C1 segment of cervical spinal cord (tissue), 14 donors: ENCODE measurements at regions not wholly inside any gene's neighbourhood (a gene's known extent, or its start where the extent isn't known, plus 50 kb on each side); places are given as distances from the start of the nearest gene placed in this dataset.

ENCODE experiments used
- DNase-seq, 14 donors: peaks; one replicate each; lab custom pipeline; 2025; lab: John Stamatoyannopoulos, UW

DNA sequence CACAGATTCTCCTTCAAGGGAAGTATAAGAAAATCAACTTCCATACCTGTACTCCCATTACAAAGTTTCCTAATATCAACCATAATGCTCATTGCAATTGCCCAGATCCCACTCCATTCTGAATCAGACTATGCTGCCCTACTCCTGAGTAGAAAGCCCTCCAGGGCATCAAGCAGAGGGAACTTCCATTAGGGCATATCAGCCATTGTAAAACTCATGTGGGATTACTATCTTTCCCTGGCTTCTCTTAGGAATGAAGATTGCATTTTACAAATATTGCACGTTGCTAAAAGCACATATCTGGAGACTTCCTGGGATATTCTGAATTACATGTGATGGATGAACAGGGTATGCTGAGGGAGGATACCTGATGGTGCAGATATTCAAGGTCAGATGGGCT, 263.2 kb downstream of the FOXA2 start:
- no peak for DNase-seq

DNA sequence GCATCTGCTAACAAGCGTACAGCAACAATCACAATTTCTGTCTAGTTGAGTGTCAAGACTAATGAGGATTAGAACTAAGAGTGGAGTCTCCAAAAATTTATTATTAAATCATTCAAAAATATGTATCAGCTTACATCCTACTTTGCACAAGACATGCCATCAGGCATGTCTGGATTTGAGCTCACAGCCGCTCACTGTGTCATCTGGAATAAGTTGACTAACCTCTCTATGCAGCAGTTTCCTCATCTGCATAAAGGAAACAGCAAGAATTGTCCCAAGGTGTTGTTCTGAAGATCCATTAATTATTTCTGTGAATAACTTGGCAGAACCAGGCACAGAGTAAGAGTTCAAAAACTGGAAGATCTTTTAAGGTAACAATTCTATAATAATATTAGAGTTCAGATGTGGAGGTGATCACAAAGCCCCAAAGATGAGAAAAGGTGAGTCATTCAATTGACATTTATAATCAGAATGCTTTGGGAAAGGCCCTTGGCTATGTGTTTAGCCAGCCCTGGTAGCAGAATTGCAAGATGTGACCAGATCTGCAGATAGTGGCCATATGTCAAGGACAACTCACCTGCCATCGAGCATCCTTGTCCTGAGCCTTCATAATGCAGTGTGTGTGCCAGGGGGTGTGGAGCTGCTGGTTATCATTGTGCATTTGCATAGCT, 264.0 kb downstream of the FOXA2 start:
- no peak for DNase-seq

GRCh38 chr20:22315771-22316170, 268.6 kb downstream of the FOXA2 start:
- no peak for DNase-seq

DNA sequence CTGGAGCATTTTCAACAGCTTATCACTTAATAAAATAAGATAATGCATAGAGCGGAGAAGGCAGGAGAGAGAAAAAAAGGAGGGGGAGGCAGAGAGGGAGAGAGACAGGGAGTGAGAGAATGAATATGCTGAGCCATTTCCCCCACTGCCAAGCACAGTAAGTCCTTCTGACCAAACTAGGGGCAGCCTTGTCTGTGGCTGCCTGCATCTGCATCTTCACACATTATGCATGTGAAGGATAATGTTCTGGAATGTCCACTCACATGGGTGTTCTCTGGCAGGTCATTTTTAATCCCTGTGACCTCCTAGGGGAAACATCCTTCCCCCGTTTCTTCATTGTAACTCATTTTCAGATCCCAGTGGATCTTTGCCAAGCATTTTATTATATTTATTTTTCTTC, 269.3 kb downstream of the FOXA2 start:
- no peak for DNase-seq

GRCh38 chr20:22312744-22313346, 271.5 kb downstream of the FOXA2 start:
- peak in 2 of 14 donors; percentile 1 to 2 for DNase-seq

- no peak for DNase-seq
Measured at GRCh38 chr20:22308934-22309333, 275.4 kb downstream of the FOXA2 start.

DNA sequence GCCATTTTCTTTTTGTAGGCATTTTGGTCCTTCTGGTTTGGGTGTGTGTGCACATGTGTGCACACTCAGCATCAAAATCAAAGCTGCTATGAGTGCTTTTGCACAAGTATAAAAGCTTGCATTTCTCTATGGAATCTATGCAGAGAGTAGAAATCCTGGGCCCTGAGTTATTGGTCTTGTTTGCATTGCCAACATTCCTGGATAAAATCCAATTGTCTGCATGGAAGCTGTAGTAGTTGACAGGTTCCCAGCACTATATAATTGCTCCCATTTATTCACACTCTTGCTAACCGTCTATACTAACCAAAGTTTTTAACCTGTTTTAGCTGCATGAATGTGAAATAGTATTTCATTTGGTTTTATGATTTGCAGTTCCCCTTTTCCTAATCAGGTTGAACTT, 277.0 kb downstream of the FOXA2 start:
- no peak for DNase-seq

DNA sequence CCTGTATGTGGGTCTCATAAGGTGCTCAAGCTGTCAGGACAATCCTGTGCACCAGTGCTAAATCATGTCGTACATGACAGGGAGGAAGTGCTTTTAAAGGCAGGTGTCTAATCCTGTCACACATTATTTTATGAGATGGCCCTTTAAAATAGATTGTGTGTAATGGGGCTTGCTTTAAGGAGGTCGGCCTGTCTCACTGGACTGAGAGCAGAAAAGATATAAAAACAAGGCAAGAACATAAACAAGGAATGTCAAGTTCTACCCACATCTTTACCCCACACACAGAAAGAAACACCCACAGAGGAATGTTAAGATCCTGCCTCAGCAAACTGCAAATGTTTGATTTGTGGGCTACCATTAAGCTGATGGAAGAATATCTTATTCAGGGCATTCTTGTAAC, 279.0 kb downstream of the FOXA2 start:
- no peak for DNase-seq

DNA sequence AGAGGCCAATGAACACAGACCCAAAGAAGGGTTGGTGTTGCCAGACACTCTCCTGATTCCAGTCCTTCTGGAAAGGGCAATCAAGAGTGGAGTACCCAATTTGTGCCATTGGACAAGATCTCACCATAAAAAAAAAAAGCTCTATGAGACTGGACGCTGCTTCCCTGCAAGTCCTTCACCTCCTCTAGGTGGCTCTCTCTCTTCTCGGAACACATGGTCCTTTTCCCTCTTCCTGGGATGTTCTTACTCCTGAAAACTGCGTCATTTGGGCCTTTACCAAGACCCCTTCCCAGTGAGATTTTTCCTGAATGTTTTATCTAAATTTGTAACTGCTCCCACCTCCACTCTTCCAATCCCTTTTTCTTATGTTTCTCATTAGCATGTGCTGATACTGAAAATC, 280.8 kb downstream of the FOXA2 start:
- DNase-seq, result no peak

GRCh38 chr20:22302039-22302438, 282.3 kb downstream of the FOXA2 start:
- no peak for DNase-seq

DNA sequence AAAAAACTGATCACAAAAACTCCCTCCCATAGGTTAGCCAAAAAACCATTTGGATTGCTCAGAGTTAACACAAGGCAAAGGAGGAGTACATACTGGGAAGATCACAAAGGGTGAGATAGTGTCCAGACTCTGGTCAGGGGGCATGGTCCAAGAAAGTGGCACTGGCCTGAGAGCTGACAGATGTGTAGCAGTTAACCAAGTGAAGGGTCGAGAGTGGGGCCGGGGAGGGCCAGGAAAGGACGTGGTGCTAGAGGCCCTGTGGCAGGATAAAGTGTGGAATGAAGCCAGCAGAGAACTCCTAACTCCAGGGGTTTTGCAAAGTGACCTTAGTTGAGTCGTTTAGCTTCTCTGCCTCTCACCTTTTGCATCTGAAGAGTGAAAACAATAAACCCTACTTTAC, 290.5 kb downstream of the FOXA2 start:
- DNase-seq, result no peak

DNA sequence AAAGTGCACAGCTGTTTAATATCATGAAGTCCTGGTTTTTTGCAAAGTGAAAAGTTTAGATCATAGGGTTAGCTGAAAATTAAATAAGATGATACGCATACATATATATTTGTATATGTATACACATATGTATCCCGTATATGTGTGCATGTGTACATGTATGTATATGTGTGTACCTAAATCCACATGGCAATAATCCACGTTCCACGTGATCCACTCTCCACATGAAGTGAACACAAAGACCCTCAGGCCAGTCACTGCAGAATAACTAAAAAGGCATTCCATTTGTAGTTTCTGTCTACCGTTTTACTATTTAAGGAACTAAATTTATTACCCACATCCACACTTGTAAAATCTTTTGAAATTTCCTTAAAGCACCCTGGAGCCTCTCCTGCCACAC, 294.9 kb downstream of the FOXA2 start:
- DNase-seq, result no peak

DNA sequence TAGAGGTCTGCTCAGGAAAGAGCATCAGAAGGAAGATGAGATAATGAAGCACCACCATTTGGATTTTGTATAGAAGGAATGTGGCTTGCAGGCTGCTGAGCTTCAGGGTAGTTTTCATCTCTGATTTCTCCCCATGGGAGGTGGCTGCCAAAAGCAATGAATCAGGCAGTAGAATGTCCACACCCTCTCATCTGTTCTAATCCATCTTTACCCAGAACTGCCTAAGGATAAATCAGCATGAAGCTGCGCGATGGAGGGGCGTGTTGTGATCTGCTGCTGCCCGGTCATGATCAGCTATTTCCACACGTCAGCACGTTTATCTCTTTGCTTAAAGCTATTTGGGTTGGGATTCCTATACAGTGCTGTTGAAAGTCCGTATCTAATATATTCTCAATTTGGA, 295.4 kb downstream of the FOXA2 start:
- no peak for DNase-seq

GRCh38 chr20:22288156-22288555, 296.2 kb downstream of the FOXA2 start:
- no peak for DNase-seq

- DNase-seq, result no peak
Measured at GRCh38 chr20:22285555-22285954, 298.8 kb downstream of the FOXA2 start.

GRCh38 chr20:22282696-22283095, 301.7 kb downstream of the FOXA2 start:
- no peak for DNase-seq

- DNase-seq, result no peak
Measured at GRCh38 chr20:22274330-22274729, 310.0 kb downstream of the FOXA2 start.

- no peak for DNase-seq
Measured at GRCh38 chr20:22268675-22269074, 315.7 kb downstream of the FOXA2 start.

GRCh38 chr20:22264917-22265316, 319.5 kb downstream of the FOXA2 start:
- no peak for DNase-seq

- no peak for DNase-seq
Measured at GRCh38 chr20:22260506-22260905, 323.9 kb downstream of the FOXA2 start.

DNA sequence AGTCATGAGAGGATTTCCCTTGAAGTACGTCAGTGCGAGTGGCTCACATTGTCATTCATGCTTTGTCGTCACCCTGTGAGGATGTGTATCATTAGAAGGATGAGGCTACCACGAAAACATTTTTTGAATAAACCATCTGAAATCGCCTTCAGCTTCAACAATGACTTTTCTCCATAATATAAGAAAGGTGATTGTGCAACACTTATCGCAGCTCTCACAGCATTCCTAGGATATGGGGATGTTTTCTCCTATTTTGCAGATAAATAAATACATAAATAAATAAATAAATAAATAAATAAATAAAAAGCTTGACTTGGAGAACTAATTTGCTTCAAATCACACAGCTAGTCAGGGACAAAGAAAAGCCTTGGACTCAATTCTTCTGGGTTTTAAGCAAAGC, 326.5 kb downstream of the FOXA2 start:
- no peak for DNase-seq

GRCh38 chr20:22248051-22248667, 336.2 kb downstream of the FOXA2 start:
- DNase-seq, result peak in 1 of 14 donors; percentile 6

GRCh38 chr20:22245139-22245538, 339.2 kb downstream of the FOXA2 start:
- DNase-seq, result no peak
